Neural cell (in vitro differentiated cells): ENCODE measurements at regions not wholly inside any gene's neighbourhood (a gene's known extent, or its start where the extent isn't known, plus 50 kb on each side); places are given as distances from the start of the nearest gene placed in this dataset.

Source experiments
- EP300 ChIP-seq: fragments of 450-650 bp; conservative IDR thresholded peaks from 2 replicates; pipeline ENCODE4 v1.6.1; 2014; ENCODE audit warnings: antibody characterized with exemption, mild to moderate bottlenecking, moderate library complexity; ENCODE audit not compliant: poor library complexity, severe bottlenecking
- EZH2 ChIP-seq: fragments of 200-600, 300-800 bp; shearing (Covaris generic), sonication (generic); IDR thresholded peaks from 2 replicates; pipeline ENCODE4 v1.6.1; 2014; ENCODE audit warnings: antibody characterized with exemption, low read length, borderline replicate concordance, mild to moderate bottlenecking; ENCODE audit not compliant: insufficient read depth, poor library complexity, severe bottlenecking
- POLR2AphosphoS5 ChIP-seq: IDR thresholded peaks from 2 replicates; pipeline ENCODE4 v1.6.1; 2012
- TAF1 ChIP-seq: IDR thresholded peaks from 2 replicates; pipeline ENCODE4 v1.6.1; 2012; ENCODE audit warnings: low read depth
- TF ChIP-seq, protein P1 (sequence below): fragments of 450-650 bp; IDR thresholded peaks from 2 replicates; pipeline ENCODE4 v1.5.1; 2014; ENCODE audit warnings: antibody characterized with exemption, mild to moderate bottlenecking, moderate library complexity; ENCODE audit not compliant: poor library complexity, severe bottlenecking
- TF ChIP-seq, protein P2 (sequence below): IDR thresholded peaks from 2 replicates; pipeline ENCODE4 v1.6.1; 2012; ENCODE audit warnings: borderline replicate concordance

DNA sequence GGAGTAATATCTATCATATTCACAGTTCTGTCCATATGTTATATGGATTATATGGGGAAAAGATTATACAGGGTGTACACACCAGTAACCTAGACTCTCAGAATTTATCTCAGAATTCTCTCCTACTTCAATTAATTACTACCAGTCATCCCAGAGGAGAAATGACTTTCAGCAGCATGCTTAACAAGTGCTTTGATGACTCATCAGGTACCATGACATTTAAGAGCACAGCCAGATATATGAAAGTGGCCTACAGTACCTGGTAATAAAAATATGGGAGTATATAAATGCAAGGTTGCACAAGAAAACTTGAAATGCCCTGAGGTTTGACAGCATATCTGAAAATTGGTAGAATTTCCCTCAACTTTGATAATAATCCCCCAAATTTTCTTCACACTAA lies 1273.0 kb downstream of the OTOL1 start:
- TF ChIP-seq, protein P1, sequence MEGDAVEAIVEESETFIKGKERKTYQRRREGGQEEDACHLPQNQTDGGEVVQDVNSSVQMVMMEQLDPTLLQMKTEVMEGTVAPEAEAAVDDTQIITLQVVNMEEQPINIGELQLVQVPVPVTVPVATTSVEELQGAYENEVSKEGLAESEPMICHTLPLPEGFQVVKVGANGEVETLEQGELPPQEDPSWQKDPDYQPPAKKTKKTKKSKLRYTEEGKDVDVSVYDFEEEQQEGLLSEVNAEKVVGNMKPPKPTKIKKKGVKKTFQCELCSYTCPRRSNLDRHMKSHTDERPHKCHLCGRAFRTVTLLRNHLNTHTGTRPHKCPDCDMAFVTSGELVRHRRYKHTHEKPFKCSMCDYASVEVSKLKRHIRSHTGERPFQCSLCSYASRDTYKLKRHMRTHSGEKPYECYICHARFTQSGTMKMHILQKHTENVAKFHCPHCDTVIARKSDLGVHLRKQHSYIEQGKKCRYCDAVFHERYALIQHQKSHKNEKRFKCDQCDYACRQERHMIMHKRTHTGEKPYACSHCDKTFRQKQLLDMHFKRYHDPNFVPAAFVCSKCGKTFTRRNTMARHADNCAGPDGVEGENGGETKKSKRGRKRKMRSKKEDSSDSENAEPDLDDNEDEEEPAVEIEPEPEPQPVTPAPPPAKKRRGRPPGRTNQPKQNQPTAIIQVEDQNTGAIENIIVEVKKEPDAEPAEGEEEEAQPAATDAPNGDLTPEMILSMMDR, result no peak
- TF ChIP-seq EZH2, result no peak
- no peak for TF ChIP-seq TAF1
- no peak for TF ChIP-seq POLR2AphosphoS5
- TF ChIP-seq, protein P2, sequence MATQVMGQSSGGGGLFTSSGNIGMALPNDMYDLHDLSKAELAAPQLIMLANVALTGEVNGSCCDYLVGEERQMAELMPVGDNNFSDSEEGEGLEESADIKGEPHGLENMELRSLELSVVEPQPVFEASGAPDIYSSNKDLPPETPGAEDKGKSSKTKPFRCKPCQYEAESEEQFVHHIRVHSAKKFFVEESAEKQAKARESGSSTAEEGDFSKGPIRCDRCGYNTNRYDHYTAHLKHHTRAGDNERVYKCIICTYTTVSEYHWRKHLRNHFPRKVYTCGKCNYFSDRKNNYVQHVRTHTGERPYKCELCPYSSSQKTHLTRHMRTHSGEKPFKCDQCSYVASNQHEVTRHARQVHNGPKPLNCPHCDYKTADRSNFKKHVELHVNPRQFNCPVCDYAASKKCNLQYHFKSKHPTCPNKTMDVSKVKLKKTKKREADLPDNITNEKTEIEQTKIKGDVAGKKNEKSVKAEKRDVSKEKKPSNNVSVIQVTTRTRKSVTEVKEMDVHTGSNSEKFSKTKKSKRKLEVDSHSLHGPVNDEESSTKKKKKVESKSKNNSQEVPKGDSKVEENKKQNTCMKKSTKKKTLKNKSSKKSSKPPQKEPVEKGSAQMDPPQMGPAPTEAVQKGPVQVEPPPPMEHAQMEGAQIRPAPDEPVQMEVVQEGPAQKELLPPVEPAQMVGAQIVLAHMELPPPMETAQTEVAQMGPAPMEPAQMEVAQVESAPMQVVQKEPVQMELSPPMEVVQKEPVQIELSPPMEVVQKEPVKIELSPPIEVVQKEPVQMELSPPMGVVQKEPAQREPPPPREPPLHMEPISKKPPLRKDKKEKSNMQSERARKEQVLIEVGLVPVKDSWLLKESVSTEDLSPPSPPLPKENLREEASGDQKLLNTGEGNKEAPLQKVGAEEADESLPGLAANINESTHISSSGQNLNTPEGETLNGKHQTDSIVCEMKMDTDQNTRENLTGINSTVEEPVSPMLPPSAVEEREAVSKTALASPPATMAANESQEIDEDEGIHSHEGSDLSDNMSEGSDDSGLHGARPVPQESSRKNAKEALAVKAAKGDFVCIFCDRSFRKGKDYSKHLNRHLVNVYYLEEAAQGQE, result no peak
- TF ChIP-seq EP300, result no peak
